Activated CD8-positive, alpha-beta memory T cell treated with anti-CD3 and anti-CD28 coated beads for 36 hours (primary cell): ENCODE measurements at regions not wholly inside any gene's neighbourhood (a gene's known extent, or its start where the extent isn't known, plus 50 kb on each side); places are given as distances from the start of the nearest gene placed in this dataset.
"Not testable (repeated sequence)": the region's sequence is repeated elsewhere in the genome, so short reads cannot be mapped to it uniquely, and the experiment has no call there.

ENCODE experiments used
- CTCF ChIA-PET: fragments of 350-600 bp; sonication (Branson Sonifier 250); formaldehyde crosslinking; loops from one replicate; lab custom pipeline; 2021; ENCODE audit warnings: antibody characterized with exemption; lab: Charles Lee
- POLR2A ChIA-PET: fragments of 350-600 bp; sonication (Branson Sonifier 250); formaldehyde crosslinking; loops from one replicate; lab custom pipeline; 2021; ENCODE audit warnings: antibody characterized with exemption; lab: Charles Lee

- POLR2A ChIA-PET = no interaction called here
- CTCF ChIA-PET = no interaction called here
Observed at GRCh38 chr17:59491353-59492090, 73.9 kb upstream of the DHX40 start.

- ChIA-PET POLR2A (no interaction called here), CTCF (no interaction called here)
Observed at GRCh38 chr17:59492091-59492451, 73.3 kb upstream of the DHX40 start.

- POLR2A ChIA-PET = no interaction called here
- CTCF ChIA-PET = interaction anchor here (0.6 to 1.0 kb wide), 3 partner anchors 25 to 935 kb away, joined by 3 to 6 read pairs (median 3); no protein-coding TSS in a partner anchor
Observed at GRCh38 chr17:59493867-59494266, 71.5 kb upstream of the DHX40 start.

GRCh38 chr17:59494757-59495368 lies 70.5 kb upstream of the DHX40 start:
- CTCF ChIA-PET = interaction anchor here (1.0 kb wide), 1 partner anchor 24 kb away, joined by 3 read pairs; no protein-coding TSS in a partner anchor
- POLR2A ChIA-PET = no interaction called here

GRCh38 chr17:59496178-59496577 lies 69.2 kb upstream of the DHX40 start:
- CTCF ChIA-PET = interaction anchor here (0.6 kb wide), 1 partner anchor 1403 kb away, joined by 3 read pairs; no protein-coding TSS in a partner anchor
- POLR2A ChIA-PET = no interaction called here

GRCh38 chr17:59498530-59499307 lies 66.7 kb upstream of the DHX40 start:
- POLR2A ChIA-PET = no interaction called here

GRCh38 chr17:59500086-59500655 lies 65.2 kb upstream of the DHX40 start:
- POLR2A ChIA-PET, CTCF ChIA-PET: not testable (repeated sequence)

More at GRCh38 chr17:59498530-59499307, 66.7 kb upstream of the DHX40 start:
- CTCF ChIA-PET = interaction anchor here (0.6 to 1.2 kb wide), 2 partner anchors 10 to 241 kb away, joined by 3 to 4 read pairs; no protein-coding TSS in a partner anchor

- CTCF ChIA-PET = no interaction called here
- POLR2A ChIA-PET = no interaction called here
Observed at GRCh38 chr17:59501690-59502089, 63.7 kb upstream of the DHX40 start.

GRCh38 chr17:59502800-59503199 lies 62.6 kb upstream of the DHX40 start:
- ChIA-PET POLR2A (no interaction called here), CTCF (interaction anchor here (0.8 kb wide), 1 partner anchor 186 kb away, joined by 3 read pairs; no protein-coding TSS in a partner anchor)

GRCh38 chr17:59503500-59503899 lies 61.9 kb upstream of the DHX40 start:
- ChIA-PET CTCF (no interaction called here), POLR2A (no interaction called here)

- CTCF ChIA-PET = no interaction called here
- POLR2A ChIA-PET = no interaction called here
Observed at GRCh38 chr17:59504821-59505220, 60.6 kb upstream of the DHX40 start.

GRCh38 chr17:59505610-59506276 lies 59.7 kb upstream of the DHX40 start:
- CTCF ChIA-PET = no interaction called here

GRCh38 chr17:59506894-59507726 lies 58.3 kb upstream of the DHX40 start:
- ChIA-PET CTCF (interaction anchor here (0.9 to 1.6 kb wide), 2 partner anchors 8 to 12 kb away, joined by 3 read pairs; no protein-coding TSS in a partner anchor), POLR2A (no interaction called here)

More at GRCh38 chr17:59505610-59506276, 59.7 kb upstream of the DHX40 start:
- POLR2A ChIA-PET = no interaction called here

- POLR2A ChIA-PET = no interaction called here
Observed at GRCh38 chr17:59508999-59509625, 56.3 kb upstream of the DHX40 start.

GRCh38 chr17:59510611-59511010 lies 54.8 kb upstream of the DHX40 start:
- CTCF ChIA-PET = no interaction called here
- POLR2A ChIA-PET = interaction anchor here (0.6 kb wide), 1 partner anchor 47 kb away, joined by 3 read pairs; no protein-coding TSS in a partner anchor

More at GRCh38 chr17:59508999-59509625, 56.3 kb upstream of the DHX40 start:
- CTCF ChIA-PET = interaction anchor here (0.6 to 1.6 kb wide), 4 partner anchors 10 to 191 kb away, joined by 3 to 6 read pairs (median 4); no protein-coding TSS in a partner anchor

GRCh38 chr17:59511726-59512125 lies 53.7 kb upstream of the DHX40 start:
- ChIA-PET POLR2A (no interaction called here), CTCF (no interaction called here)

GRCh38 chr17:59512844-59513385 lies 52.5 kb upstream of the DHX40 start:
- POLR2A ChIA-PET = no interaction called here

More at GRCh38 chr17:59512844-59513385, 52.5 kb upstream of the DHX40 start:
- CTCF ChIA-PET = no interaction called here
